PC-3 (cell line): ENCODE measurements at regions not wholly inside any gene's neighbourhood (a gene's known extent, or its start where the extent isn't known, plus 50 kb on each side); places are given as distances from the start of the nearest gene placed in this dataset.

ENCODE experiments used
- ATAC-seq: fragments of 200-7000 bp; cut with Tn5 transposase; 2 replicates; pipeline ENCODE4 v1.9.1; 2020; ENCODE audit warnings: mild to moderate bottlenecking, moderate library complexity
- BruUV-seq: library from RNA; stranded (reverse); fragments of 400-500 nt; replicated peaks from 2 replicates; lab custom pipeline; 2021; lab: Mats Ljungman, UMichigan
- CTCF ChIA-PET: fragments of 300-600 bp; sonication (Branson Sonifier 250); formaldehyde crosslinking; loops from one replicate; lab custom pipeline; 2022; ENCODE audit warnings: antibody characterized with exemption; lab: Charles Lee
- POLR2A ChIA-PET: fragments of 300-600 bp; sonication (Branson Sonifier 250); formaldehyde crosslinking; loops from one replicate; lab custom pipeline; 2022; ENCODE audit warnings: antibody characterized with exemption; ENCODE audit not compliant: unreplicated experiment; lab: Charles Lee
- DNase-seq: peaks from one replicate; pipeline ENCODE4 v3.0.0-alpha.2; 2015
- H2AFZ ChIP-seq: fragments of 300-600 bp; sonication (generic); 2 replicates; pipeline ENCODE4 v1.6.0; 2016; ENCODE audit warnings: antibody characterized with exemption, low read length
- H3F3A ChIP-seq: fragments of 300-600 bp; sonication (generic); one replicate; pipeline ENCODE4 v1.6.0; 2017; ENCODE audit warnings: antibody characterized with exemption, low read length, control low read depth, mild to moderate bottlenecking; ENCODE audit not compliant: unreplicated experiment
- H3K27ac ChIP-seq: fragments of 300-600 bp; sonication (generic); 2 replicates; pipeline ENCODE4 v1.5.1; 2016; ENCODE audit warnings: mild to moderate bottlenecking, low read length
- H3K27me3 ChIP-seq: fragments of 300-600 bp; sonication (generic); 2 replicates; pipeline ENCODE4 v1.6.1; 2016; ENCODE audit warnings: low read length, mixed read lengths
- H3K36me3 ChIP-seq: fragments of 300-600 bp; sonication (generic); 2 replicates; pipeline ENCODE4 v1.6.1; 2016; ENCODE audit warnings: low read depth, mixed run types, low read length, mixed read lengths
- H3K4me1 ChIP-seq: fragments of 300-600 bp; sonication (generic); 2 replicates; pipeline ENCODE4 v1.5.1; 2016; ENCODE audit warnings: low read length; ENCODE audit not compliant: insufficient read depth
- H3K4me2 ChIP-seq: fragments of 300-600 bp; sonication (generic); 2 replicates; pipeline ENCODE4 v1.6.0; 2016; ENCODE audit warnings: low read length
- H3K4me3 ChIP-seq: fragments of 300-600 bp; sonication (generic); 2 replicates; pipeline ENCODE4 v1.5.1; 2016; ENCODE audit warnings: mild to moderate bottlenecking, low read length, mixed read lengths
- H3K79me2 ChIP-seq: fragments of 300-600 bp; sonication (generic); 2 replicates; pipeline ENCODE4 v1.6.1; 2017; ENCODE audit warnings: low read length, mixed read lengths
- H3K9ac ChIP-seq: fragments of 300-600 bp; sonication (generic); 2 replicates; pipeline ENCODE4 v1.6.0; 2016; ENCODE audit warnings: mild to moderate bottlenecking, low read length
- H3K9me2 ChIP-seq: fragments of 300-600 bp; sonication (generic); replicated peaks from 2 replicates; pipeline ENCODE4 v1.6.1; 2016; ENCODE audit warnings: mixed run types, low read length, mixed read lengths
- H3K9me3 ChIP-seq: fragments of 300-600 bp; sonication (generic); 2 replicates; pipeline ENCODE4 v1.6.1; 2016; ENCODE audit warnings: low read length, mixed read lengths
- H4K20me1 ChIP-seq: fragments of 300-600 bp; sonication (generic); 2 replicates; pipeline ENCODE4 v1.6.1; 2016; ENCODE audit warnings: low read length, mixed read lengths
- CTCF ChIP-seq: fragments of 300-600 bp; sonication (generic); conservative IDR thresholded peaks from 2 replicates; pipeline ENCODE4 v1.5.1; 2017; ENCODE audit warnings: antibody characterized with exemption, low read depth, mild to moderate bottlenecking, low read length
- EZH2 ChIP-seq: fragments of 300-600 bp; sonication (generic); IDR thresholded peaks from one replicate; pipeline ENCODE4 v1.6.1; 2017; ENCODE audit warnings: antibody characterized with exemption, mild to moderate bottlenecking, low read length; ENCODE audit not compliant: unreplicated experiment
- EZH2phosphoT487 ChIP-seq: fragments of 300-600 bp; sonication (generic); IDR thresholded peaks from 2 replicates; pipeline ENCODE4 v1.6.1; 2018; ENCODE audit warnings: mild to moderate bottlenecking, antibody characterized with exemption, low read length, borderline replicate concordance
- intact Hi-C: fragments of 100-400 bp; cut with micrococcal nuclease; formaldehyde crosslinking; loops from 2 replicates; pipeline ENCODE4 v1.9.0; 2023

- Histone ChIP-seq H3K36me3 (no peaks in the 10 kb centered on the region), H2AFZ (no peak overlapping the region), H3K79me2 (no peaks in the 10 kb centered on the region), H3F3A (no peaks in the 10 kb centered on the region), H3K9ac (no peak overlapping the region), H4K20me1 (no peaks in the 10 kb centered on the region), H3K27me3 (no peaks in the 10 kb centered on the region), H3K4me3 (no peak overlapping the region), H3K27ac (no peak overlapping the region), H3K9me3 (no peaks in the 10 kb centered on the region), H3K4me2 (no peak overlapping the region), H3K9me2 (no peaks in the 10 kb centered on the region), H3K4me1 (no peaks in the 10 kb centered on the region; the same call in 1 of the 2 replicates)
- intact Hi-C loops, result no loop called here
- ChIA-PET POLR2A (no interaction called here), CTCF (no interaction called here)
- BruUV-seq, result no TSS peak
- no peak for TF ChIP-seq EZH2
- TF ChIP-seq EZH2phosphoT487, result no peak
- no peak for TF ChIP-seq CTCF
- ATAC-seq (no peak), DNase-seq (no peak)
Measured at GRCh38 chr5:18900644-18901043, 1087.4 kb downstream of the CDH18 start.

GRCh38 chr5:18920966-18921365, 1067.0 kb downstream of the CDH18 start:
- Histone ChIP-seq H3K4me3 (no peak overlapping the region), H3K36me3 (no peaks in the 10 kb centered on the region), H2AFZ (no peak overlapping the region), H3F3A (no peaks in the 10 kb centered on the region), H3K9ac (no peak overlapping the region), H3K9me2 (no peaks in the 10 kb centered on the region), H3K4me1 (no peaks in the 10 kb centered on the region), H3K79me2 (no peaks in the 10 kb centered on the region), H3K27ac (no peak overlapping the region), H3K4me2 (no peak overlapping the region), H3K27me3 (no peaks in the 10 kb centered on the region), H4K20me1 (no peaks in the 10 kb centered on the region), H3K9me3 (no peaks in the 10 kb centered on the region)
- POLR2A ChIA-PET, result no interaction called here
- no peak for TF ChIP-seq EZH2phosphoT487
- TF ChIP-seq CTCF, result no peak
- no peak for TF ChIP-seq EZH2
- BruUV-seq, result no TSS peak
- CTCF ChIA-PET, result no interaction called here
- intact Hi-C loops, result no loop called here
- no peak for DNase-seq
- no peak for ATAC-seq

- intact Hi-C loops, result no loop called here
- Histone ChIP-seq H3K36me3 (no peaks in the 10 kb centered on the region), H2AFZ (no peak overlapping the region), H3K27ac (no peak overlapping the region), H3K4me1 (no peaks in the 10 kb centered on the region), H3K27me3 (no peaks in the 10 kb centered on the region), H3K79me2 (no peaks in the 10 kb centered on the region), H3F3A (no peaks in the 10 kb centered on the region), H3K9me3 (no peaks in the 10 kb centered on the region), H3K4me3 (no peak overlapping the region), H3K9ac (no peak overlapping the region), H3K9me2 (no peaks in the 10 kb centered on the region), H3K4me2 (no peak overlapping the region), H4K20me1 (no peaks in the 10 kb centered on the region)
- TF ChIP-seq EZH2phosphoT487 (no peak), EZH2 (no peak), CTCF (no peak)
- ChIA-PET CTCF (no interaction called here), POLR2A (no interaction called here)
- BruUV-seq, result no TSS peak
- DNase-seq (no peak), ATAC-seq (no peak)
Measured at GRCh38 chr5:18932081-18932480, 1055.9 kb downstream of the CDH18 start.
